ENCODE measurements at regions not wholly inside any gene's neighbourhood (a gene's known extent, or its start where the extent isn't known, plus 50 kb on each side); places are given as distances from the start of the nearest gene placed in this dataset.
A peak's percentile ranks its signal among the peaks of the same experiment; 100 is the strongest.

- H3K4me1 Mint-ChIP-seq: peaks cover 23% of the 10 kb centered on the region
- no peaks in the 10 kb centered on the region for H3K9me3 Mint-ChIP-seq
- no peaks in the 10 kb centered on the region for H3K36me3 Mint-ChIP-seq
- ATAC-seq (no peak), DNase-seq (ENCODE audit: low spot score) (no peak)
- CTCF ChIA-PET: no interaction called here
- TF ChIP-seq NR2C2 (CRISPR knock-in tag; IDR thresholded peaks at IDR 0.05): no peak
- peak; percentile 88 for TF ChIP-seq ZNF263 (CRISPR knock-in tag; IDR thresholded peaks at IDR 0.05; ENCODE audit: low read depth)
- TF ChIP-seq, protein P1, sequence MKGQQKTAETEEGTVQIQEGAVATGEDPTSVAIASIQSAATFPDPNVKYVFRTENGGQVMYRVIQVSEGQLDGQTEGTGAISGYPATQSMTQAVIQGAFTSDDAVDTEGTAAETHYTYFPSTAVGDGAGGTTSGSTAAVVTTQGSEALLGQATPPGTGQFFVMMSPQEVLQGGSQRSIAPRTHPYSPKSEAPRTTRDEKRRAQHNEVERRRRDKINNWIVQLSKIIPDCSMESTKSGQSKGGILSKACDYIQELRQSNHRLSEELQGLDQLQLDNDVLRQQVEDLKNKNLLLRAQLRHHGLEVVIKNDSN (CRISPR knock-in tag; IDR thresholded peaks at IDR 0.05): no peak
- TF ChIP-seq GABPB1 (CRISPR knock-in tag; IDR thresholded peaks at IDR 0.05): no peak
- H3K4me3 Mint-ChIP-seq: no peak overlapping the region
- no peaks in the 10 kb centered on the region for H3K27me3 Mint-ChIP-seq (ENCODE audit: low read depth)
- H3K27ac Mint-ChIP-seq: no peak overlapping the region
- POLR2A ChIA-PET: no interaction called here
Measured at GRCh38 chr15:69982037-69982436, 115.7 kb downstream of the TLE3 start.

- Mint-ChIP-seq H3K27me3 (ENCODE audit: low read depth) (no peaks in the 10 kb centered on the region), H3K9me3 (no peaks in the 10 kb centered on the region), H3K4me3 (no peak overlapping the region), H3K4me1 (peaks cover 22% of the 10 kb centered on the region), H3K27ac (no peak overlapping the region), H3K36me3 (no peaks in the 10 kb centered on the region)
- no peak for DNase-seq (ENCODE audit: low spot score)
- no peak for ATAC-seq
- no peak for TF ChIP-seq SMAD4 (CRISPR knock-in tag; IDR thresholded peaks at IDR 0.05)
- TF ChIP-seq OVOL2 (CRISPR knock-in tag; IDR thresholded peaks at IDR 0.05; ENCODE audit: borderline replicate concordance): no peak
- TF ChIP-seq HMGXB4 (CRISPR knock-in tag; IDR thresholded peaks at IDR 0.05): no peak
- no peak for TF ChIP-seq CBFB (CRISPR knock-in tag; IDR thresholded peaks at IDR 0.05; ENCODE audit: low read depth)
- TF ChIP-seq, protein P2, sequence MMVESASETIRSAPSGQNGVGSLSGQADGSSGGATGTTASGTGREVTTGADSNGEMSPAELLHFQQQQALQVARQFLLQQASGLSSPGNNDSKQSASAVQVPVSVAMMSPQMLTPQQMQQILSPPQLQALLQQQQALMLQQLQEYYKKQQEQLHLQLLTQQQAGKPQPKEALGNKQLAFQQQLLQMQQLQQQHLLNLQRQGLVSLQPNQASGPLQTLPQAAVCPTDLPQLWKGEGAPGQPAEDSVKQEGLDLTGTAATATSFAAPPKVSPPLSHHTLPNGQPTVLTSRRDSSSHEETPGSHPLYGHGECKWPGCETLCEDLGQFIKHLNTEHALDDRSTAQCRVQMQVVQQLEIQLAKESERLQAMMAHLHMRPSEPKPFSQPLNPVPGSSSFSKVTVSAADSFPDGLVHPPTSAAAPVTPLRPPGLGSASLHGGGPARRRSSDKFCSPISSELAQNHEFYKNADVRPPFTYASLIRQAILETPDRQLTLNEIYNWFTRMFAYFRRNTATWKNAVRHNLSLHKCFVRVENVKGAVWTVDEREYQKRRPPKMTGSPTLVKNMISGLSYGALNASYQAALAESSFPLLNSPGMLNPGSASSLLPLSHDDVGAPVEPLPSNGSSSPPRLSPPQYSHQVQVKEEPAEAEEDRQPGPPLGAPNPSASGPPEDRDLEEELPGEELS (CRISPR knock-in tag; IDR thresholded peaks at IDR 0.05): no peak
- no peak for TF ChIP-seq ARID4B (CRISPR knock-in tag; IDR thresholded peaks at IDR 0.05; ENCODE audit: borderline replicate concordance)
- no peak for TF ChIP-seq GABPB1 (CRISPR knock-in tag; IDR thresholded peaks at IDR 0.05)
- ChIA-PET POLR2A (no interaction called here), CTCF (interaction anchor here (1.9 kb wide), 1 partner anchor 51 kb away, joined by 4 read pairs; no protein-coding TSS in a partner anchor)
Measured at GRCh38 chr15:69983696-69984265, 113.9 kb downstream of the TLE3 start.

GRCh38 chr15:69987492-69988489, 109.9 kb downstream of the TLE3 start:
- ChIA-PET POLR2A (no interaction called here), CTCF (no interaction called here)
- Mint-ChIP-seq H3K4me1 (peaks cover 13% of the 10 kb centered on the region), H3K27ac (no peak overlapping the region), H3K36me3 (no peaks in the 10 kb centered on the region), H3K27me3 (ENCODE audit: low read depth) (no peaks in the 10 kb centered on the region), H3K9me3 (no peaks in the 10 kb centered on the region), H3K4me3 (no peak overlapping the region)
- DNase-seq (ENCODE audit: low spot score) (no peak), ATAC-seq (no peak)
- TF ChIP-seq JAZF1 (CRISPR knock-in tag; IDR thresholded peaks at IDR 0.05) (no peak), ZNF281 (CRISPR knock-in tag; IDR thresholded peaks at IDR 0.05) (no peak), ZNF219 (CRISPR knock-in tag; IDR thresholded peaks at IDR 0.05; ENCODE audit: borderline replicate concordance) (no peak)
- TF ChIP-seq, protein P3, sequence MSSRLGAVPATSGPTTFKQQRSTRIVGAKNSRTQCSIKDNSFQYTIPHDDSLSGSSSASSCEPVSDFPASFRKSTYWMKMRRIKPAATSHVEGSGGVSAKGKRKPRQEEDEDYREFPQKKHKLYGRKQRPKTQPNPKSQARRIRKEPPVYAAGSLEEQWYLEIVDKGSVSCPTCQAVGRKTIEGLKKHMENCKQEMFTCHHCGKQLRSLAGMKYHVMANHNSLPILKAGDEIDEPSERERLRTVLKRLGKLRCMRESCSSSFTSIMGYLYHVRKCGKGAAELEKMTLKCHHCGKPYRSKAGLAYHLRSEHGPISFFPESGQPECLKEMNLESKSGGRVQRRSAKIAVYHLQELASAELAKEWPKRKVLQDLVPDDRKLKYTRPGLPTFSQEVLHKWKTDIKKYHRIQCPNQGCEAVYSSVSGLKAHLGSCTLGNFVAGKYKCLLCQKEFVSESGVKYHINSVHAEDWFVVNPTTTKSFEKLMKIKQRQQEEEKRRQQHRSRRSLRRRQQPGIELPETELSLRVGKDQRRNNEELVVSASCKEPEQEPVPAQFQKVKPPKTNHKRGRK (CRISPR knock-in tag; IDR thresholded peaks at IDR 0.05; ENCODE audit: borderline replicate concordance): no peak

All from WTC11 (cell line).